Stimulated activated CD8-positive, alpha-beta memory T cell treated with anti-CD3 and anti-CD28 coated beads, Interleukin-4, amount 100 ng/mL, for 1 hour (primary cell): ENCODE measurements at regions not wholly inside any gene's neighbourhood (a gene's known extent, or its start where the extent isn't known, plus 50 kb on each side); places are given as distances from the start of the nearest gene placed in this dataset.
"Not testable (repeated sequence)": the region's sequence is repeated elsewhere in the genome, so short reads cannot be mapped to it uniquely, and the experiment has no call there.

Experiments used
- DNase-seq, 2 donors: peaks; one replicate each; pipeline ENCODE4 v3.0.0-alpha.2; 2020; ENCODE audit warnings: low read depth in 2 of 2, low spot score in 1 of 2

DNA sequence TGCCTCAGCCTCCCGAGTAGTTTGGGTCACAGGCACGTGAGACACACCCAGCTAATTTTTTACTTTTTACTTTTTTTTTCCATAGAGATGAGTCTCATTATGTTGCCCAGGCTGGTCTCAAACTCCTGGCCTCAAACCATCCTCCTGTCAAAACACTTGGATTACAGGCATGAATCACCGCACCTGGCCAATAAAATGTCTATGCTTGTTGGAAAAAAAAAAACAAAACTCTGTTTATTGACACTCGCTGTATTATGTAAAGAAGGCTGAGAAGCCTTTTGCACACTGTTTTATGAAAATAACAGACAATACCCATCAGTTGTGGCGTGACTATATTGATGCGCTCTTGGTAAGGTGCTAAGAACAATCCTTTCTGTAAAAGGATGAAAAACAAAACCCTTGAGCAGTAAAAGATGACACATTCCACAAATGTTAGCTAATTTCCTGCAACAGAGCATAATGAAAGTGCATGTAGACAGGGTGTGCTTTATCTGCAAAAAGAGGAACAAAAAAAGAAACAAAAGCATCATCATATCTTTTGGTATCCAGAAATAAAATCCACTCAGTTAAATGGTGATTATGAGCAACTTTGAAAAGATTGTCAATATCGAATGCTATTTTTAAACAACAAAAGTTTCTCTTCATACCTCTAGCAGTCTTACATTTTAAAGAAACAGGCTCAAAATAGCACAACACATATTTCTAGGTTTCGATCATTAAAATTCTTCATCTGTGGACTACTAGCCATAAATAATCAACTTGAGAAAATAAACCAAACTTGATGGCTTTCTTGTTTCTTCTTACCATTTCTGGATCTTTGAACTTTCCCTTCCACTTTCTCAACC lies 108.3 kb upstream of the PHACTR1 start:
- DNase-seq: no peak

DNA sequence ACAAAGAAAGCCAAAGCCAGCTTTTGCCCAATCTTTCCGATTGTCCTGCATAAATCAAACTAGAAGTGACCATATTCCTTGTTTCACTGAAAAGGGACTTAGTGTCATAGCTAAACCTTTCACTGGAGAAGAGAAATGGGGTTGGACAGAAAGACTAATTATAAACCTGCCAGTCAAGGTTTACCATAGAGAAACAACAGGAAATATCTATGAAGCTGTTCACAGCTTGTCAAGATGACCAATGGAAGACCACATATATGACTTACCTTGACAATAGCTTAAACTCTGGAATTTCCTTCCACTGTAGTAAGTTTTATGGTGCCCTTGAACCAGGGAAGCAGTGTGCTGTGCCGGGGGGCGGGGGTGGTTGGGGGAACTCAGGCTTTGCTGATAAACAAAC lies 107.7 kb upstream of the PHACTR1 start:
- DNase-seq: no peak

- no peak for DNase-seq
Measured at GRCh38 chr6:12609751-12610150, 106.8 kb upstream of the PHACTR1 start.

GRCh38 chr6:12610862-12611261 lies 105.7 kb upstream of the PHACTR1 start:
- no peak for DNase-seq

GRCh38 chr6:12613811-12614210 lies 102.8 kb upstream of the PHACTR1 start:
- no peak for DNase-seq

DNA sequence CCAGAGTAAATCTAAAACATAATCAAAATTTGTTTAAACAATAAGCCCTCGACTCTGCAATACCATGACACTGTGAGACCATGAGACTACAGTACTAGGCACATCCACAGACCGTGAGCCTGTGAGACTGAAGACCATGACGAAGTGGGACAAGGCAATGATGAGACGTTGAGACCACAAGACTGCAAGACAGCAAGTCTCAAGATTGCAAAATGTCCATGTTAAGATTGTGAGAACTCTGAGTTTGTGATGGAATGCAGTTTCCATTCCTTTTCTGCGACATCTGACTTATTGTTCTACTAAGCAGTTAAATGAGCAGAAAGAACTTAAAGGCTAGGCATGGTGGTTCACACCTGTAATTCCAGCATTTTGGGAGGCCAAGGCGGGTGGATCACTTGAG lies 102.1 kb upstream of the PHACTR1 start:
- DNase-seq: no peak

DNA sequence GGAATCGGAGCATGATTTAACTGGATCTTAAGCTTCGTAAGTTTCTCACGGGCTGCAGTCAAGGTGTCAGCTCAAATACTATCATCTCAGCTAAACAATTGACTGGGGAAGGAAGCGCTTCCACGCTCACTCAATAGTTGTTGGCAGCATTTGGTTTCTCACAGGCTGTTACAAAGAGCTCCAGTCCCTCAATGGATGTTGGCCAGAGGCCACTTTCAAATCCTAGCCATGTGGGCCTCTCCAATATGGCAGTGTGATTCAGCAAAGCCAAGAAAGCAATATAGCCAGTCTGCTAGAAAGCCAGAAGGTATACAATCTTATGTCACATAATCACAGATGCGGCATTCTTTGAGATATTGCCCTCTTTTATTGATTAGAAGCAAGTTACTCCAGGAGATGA lies 98.3 kb upstream of the PHACTR1 start:
- no peak for DNase-seq

- DNase-seq: no peak
Measured at GRCh38 chr6:12621754-12622153, 94.8 kb upstream of the PHACTR1 start.

- no peak for DNase-seq
Measured at GRCh38 chr6:12622566-12622965, 94.0 kb upstream of the PHACTR1 start.

GRCh38 chr6:12624142-12624837 lies 92.3 kb upstream of the PHACTR1 start:
- DNase-seq: no peak

- DNase-seq: no peak
Measured at GRCh38 chr6:12627053-12627452, 89.5 kb upstream of the PHACTR1 start.

GRCh38 chr6:12628327-12628726 lies 88.2 kb upstream of the PHACTR1 start:
- no peak for DNase-seq

- DNase-seq: not testable (repeated sequence)
Measured at GRCh38 chr6:12633746-12634145, 82.8 kb upstream of the PHACTR1 start.

DNA sequence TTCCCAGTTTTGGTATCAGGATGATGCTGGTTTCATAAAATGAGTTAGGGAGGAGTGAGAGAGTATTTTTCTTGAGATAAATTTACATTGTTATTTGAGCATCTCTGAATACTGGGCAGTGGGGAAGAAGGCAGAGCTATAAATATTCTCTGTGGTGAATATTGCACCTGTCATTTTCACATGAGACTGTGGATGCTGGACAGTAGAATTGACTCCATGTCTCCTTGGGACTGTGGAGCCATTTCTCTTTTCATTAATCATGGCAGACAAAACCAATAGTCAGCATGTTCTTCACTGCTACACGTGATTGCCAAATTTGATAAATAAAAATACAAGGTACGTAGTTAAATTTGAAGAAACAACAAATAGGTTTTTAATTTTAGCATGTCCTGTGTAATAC lies 81.2 kb upstream of the PHACTR1 start:
- no peak for DNase-seq

- DNase-seq: no peak
Measured at GRCh38 chr6:12635813-12636212, 80.8 kb upstream of the PHACTR1 start.

DNA sequence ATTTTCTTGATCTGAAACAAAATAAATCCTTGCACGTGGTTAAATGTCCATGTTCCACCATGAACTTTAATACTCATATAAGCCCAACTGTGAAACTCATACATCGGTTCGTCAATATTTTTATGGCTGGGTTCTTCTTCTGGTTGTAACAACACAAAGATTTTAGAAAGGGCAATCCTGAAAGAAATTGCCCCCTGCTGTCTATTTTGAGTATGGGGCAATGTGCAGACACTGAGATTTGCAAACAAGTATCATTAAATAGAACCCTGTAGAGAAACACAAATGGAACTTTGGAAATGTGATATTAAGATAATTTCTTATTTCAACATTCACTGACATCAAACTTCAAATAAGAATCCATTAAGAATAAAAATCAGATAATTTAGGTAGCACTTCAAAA lies 80.2 kb upstream of the PHACTR1 start:
- no peak for DNase-seq

- no peak for DNase-seq
Measured at GRCh38 chr6:12637960-12638641, 78.5 kb upstream of the PHACTR1 start.

- DNase-seq: no peak
Measured at GRCh38 chr6:12640438-12640837, 76.1 kb upstream of the PHACTR1 start.

- DNase-seq: not testable (repeated sequence)
Measured at GRCh38 chr6:12641785-12642184, 74.8 kb upstream of the PHACTR1 start.

DNA sequence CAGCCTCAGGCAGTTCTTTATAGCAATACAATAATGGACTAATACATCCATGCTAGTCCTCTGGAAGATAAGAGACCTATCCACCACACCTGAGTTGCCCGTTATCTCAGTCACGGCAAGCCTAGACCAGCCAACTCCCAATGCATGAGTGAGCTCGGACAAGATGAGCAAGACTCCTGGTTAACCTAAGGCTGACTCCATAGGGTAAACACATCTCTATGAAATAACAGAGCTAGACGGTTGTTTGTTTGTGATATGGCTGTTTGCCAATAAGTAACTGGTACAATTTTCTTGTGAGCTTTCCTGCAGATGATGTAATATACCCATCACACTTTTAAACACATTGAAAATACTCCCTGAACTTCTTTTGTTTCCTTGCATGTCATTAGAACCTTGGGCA lies 70.6 kb upstream of the PHACTR1 start:
- DNase-seq: no peak

DNA sequence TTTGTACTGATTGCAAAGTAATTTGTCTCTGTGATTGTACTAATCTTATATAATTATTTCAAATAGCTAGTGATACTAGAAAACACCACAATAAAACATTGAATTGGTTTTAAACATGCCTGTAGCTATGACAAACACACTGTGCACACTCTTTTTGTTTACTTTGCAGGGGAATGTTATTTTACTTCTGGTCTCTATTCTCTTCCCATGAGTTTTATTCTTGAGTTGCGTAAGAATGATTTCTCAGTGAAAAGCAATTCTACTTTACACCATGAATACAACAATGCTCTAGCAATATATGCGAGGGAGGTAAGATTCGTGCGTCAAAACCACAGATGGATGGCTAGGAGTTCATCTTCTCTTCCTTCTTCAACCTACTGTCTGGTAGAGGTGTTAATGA lies 68.4 kb upstream of the PHACTR1 start:
- no peak for DNase-seq

DNA sequence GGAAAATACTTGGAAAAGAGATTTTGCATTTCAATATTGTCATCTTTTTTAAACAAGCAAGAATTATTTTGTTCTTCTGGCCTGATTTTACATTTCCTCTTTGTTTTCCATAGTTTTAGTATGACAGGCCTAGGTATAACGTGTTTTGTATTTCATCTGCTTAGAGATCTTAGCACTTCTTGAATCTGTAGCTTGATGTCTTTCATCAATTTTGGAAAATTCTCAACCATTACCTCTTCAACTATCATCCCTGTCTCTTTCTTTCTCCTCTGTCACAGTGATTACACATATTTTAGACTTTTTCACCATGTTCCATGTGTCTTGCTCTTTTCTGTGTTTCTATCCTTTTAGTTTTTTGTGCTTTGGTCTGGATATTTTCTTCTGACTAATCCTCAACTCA lies 67.2 kb upstream of the PHACTR1 start:
- no peak for DNase-seq
